HepG2 (cell line): ENCODE measurements at regions not wholly inside any gene's neighbourhood (a gene's known extent, or its start where the extent isn't known, plus 50 kb on each side); places are given as distances from the start of the nearest gene placed in this dataset.

Experiments used
- ATAC-seq: fragments of 200-7000 bp; cut with Tn5 transposase; 3 replicates; pipeline ENCODE4 v1.9.1; 2020; ENCODE audit warnings: mild to moderate bottlenecking, moderate library complexity
- BruUV-seq: library from RNA; stranded (reverse); fragments of 400-500 nt; replicated peaks from 2 replicates; lab custom pipeline; 2021; lab: Mats Ljungman, UMichigan
- CTCF ChIA-PET: fragments of 300-600 bp; formaldehyde crosslinking; extraction: SDS; loops from one replicate; lab custom pipeline; 2021; ENCODE audit warnings: low total read pairs, inconsistent platforms, low intra/inter-chr PET ratio; lab: Yijun Ruan, JAX
- POLR2A ChIA-PET: fragments of 350-600 bp; sonication (Branson Sonifier 250); formaldehyde crosslinking; loops from one replicate; lab custom pipeline; 2020; ENCODE audit warnings: antibody characterized with exemption, inconsistent platforms; lab: Yijun Ruan, JAX
- DNase-seq: peaks from one replicate; pipeline ENCODE4 v3.0.0-alpha.2; 2015; ENCODE audit warnings: low spot score
- FAIRE-seq: peaks from 3 replicates; lab custom pipeline; 2011; peaks lifted over from hg19 to GRCh38; lab: Jason Lieb, UNC
- H2AFZ ChIP-seq: one replicate; pipeline ENCODE4 v1.6.1; 2011; ENCODE audit warnings: low read length, inconsistent platforms
- H3K27ac ChIP-seq: fragments of 300-600 bp; 3 replicates; pipeline ENCODE4 v1.8.0; 2011; ENCODE audit warnings: mixed run types, mild to moderate bottlenecking, mixed read lengths, low read length, inconsistent platforms; ENCODE audit not compliant: insufficient read depth; ENCODE audit errors: extremely low read length
- H3K27me3 ChIP-seq, 2 experiments: fragments of 200-600 bp in 1 of 2; 2 replicates in 1 of 2; 3 replicates in 1 of 2; pipeline versions ENCODE4 v1.6.0 to v1.8.0; 2011; ENCODE audit warnings: low read length in 2 of 2, mild to moderate bottlenecking in 2 of 2, moderate library complexity in 2 of 2, inconsistent platforms in 1 of 2; ENCODE audit not compliant: insufficient read depth in 2 of 2, control insufficient read depth in 1 of 2
- H3K36me3 ChIP-seq, 2 experiments: fragments of 200-600 bp in 1 of 2; replicated peaks in 1 of 2; 2 replicates in 1 of 2; 3 replicates in 1 of 2; pipeline versions ENCODE4 v1.5.1 to v1.8.0; 2011; ENCODE audit warnings: low read length in 2 of 2, inconsistent platforms in 1 of 2; ENCODE audit not compliant: insufficient read depth in 2 of 2, control insufficient read depth in 1 of 2
- H3K4me1 ChIP-seq: 2 replicates; pipeline ENCODE4 v1.5.1; 2012; ENCODE audit warnings: low read length, inconsistent platforms; ENCODE audit not compliant: insufficient read depth
- H3K4me2 ChIP-seq: 2 replicates; pipeline ENCODE4 v1.6.0; 2011; ENCODE audit warnings: low read depth, low read length, inconsistent platforms
- H3K4me3 ChIP-seq, 3 experiments: fragments of 200-600 bp in 1 of 3; sonication (generic), shearing (Covaris generic) in 1 of 3; replicated peaks in 1 of 3; 2 replicates each; pipeline ENCODE4 v1.5.1; 2011 to 2016; ENCODE audit warnings: low read length in 3 of 3, inconsistent platforms in 2 of 3, low read depth in 2 of 3, mild to moderate bottlenecking in 2 of 3, control low read depth in 1 of 3, mixed read lengths in 1 of 3; ENCODE audit not compliant: insufficient read depth in 1 of 3
- H3K79me2 ChIP-seq: one replicate; pipeline ENCODE4 v1.6.1; 2011; ENCODE audit warnings: low read length, inconsistent platforms; ENCODE audit not compliant: insufficient read depth
- H3K9ac ChIP-seq: 2 replicates; pipeline ENCODE4 v1.6.0; 2011; ENCODE audit warnings: mild to moderate bottlenecking, low read depth, low read length, inconsistent platforms; ENCODE audit not compliant: insufficient read depth
- H3K9me3 ChIP-seq: 2 replicates; pipeline ENCODE4 v1.5.1; 2012; ENCODE audit warnings: mild to moderate bottlenecking, low read length
- H4K20me1 ChIP-seq: 2 replicates; pipeline ENCODE4 v1.6.0; 2011; ENCODE audit warnings: inconsistent platforms, mild to moderate bottlenecking, low read length, moderate library complexity; ENCODE audit not compliant: insufficient read depth
- CAMTA2 ChIP-seq: sonication (generic); formaldehyde crosslinking; IDR thresholded peaks from 2 replicates; pipeline ENCODE4 v1.4.0; 2020; ENCODE audit warnings: mild to moderate bottlenecking, missing genetic modification reagents, borderline replicate concordance
- EHMT2 ChIP-seq: fragments of 200-600 bp; sonication (generic); IDR thresholded peaks from 2 replicates; pipeline ENCODE4 v1.7.0; 2017; ENCODE audit warnings: antibody characterized with exemption, low read depth, low read length, borderline replicate concordance
- ETV6 ChIP-seq: sonication (generic); formaldehyde crosslinking; conservative IDR thresholded peaks from 2 replicates; pipeline ENCODE4 v1.4.0; 2020; ENCODE audit warnings: missing genetic modification reagents
- HCFC1 ChIP-seq: fragments of 150-350 bp; IDR thresholded peaks from 2 replicates; pipeline ENCODE4 v1.6.1; 2014; ENCODE audit warnings: low read depth, low read length
- MAFK ChIP-seq, 2 experiments: IDR thresholded peaks in 1 of 2; conservative IDR thresholded peaks in 1 of 2; 2 replicates each; pipeline ENCODE4 v1.6.1; 2011; ENCODE audit warnings: improper control_type of control experiment in 2 of 2, low read length in 2 of 2
- MBNL3 ChIP-seq: fragments of 250-450 bp; sonication (Bioruptor Pico); conservative IDR thresholded peaks from 2 replicates; pipeline ENCODE4 v1.8.0; 2022; ENCODE audit warnings: mild to moderate bottlenecking, inconsistent platforms
- MEIS2 ChIP-seq: sonication (generic); formaldehyde crosslinking; IDR thresholded peaks from 2 replicates; pipeline ENCODE4 v1.9.0; 2021; ENCODE audit warnings: mild to moderate bottlenecking, missing genetic modification reagents
- NCOA1 ChIP-seq: sonication (generic); formaldehyde crosslinking; IDR thresholded peaks from 2 replicates; pipeline ENCODE4 v1.9.0; 2021; ENCODE audit warnings: missing genetic modification reagents
- NFATC3 ChIP-seq: sonication (generic); formaldehyde crosslinking; IDR thresholded peaks from 2 replicates; pipeline ENCODE4 v1.5.1; 2020; ENCODE audit warnings: mild to moderate bottlenecking, missing genetic modification reagents
- SSRP1 ChIP-seq: IDR thresholded peaks from 2 replicates; pipeline ENCODE4 v1.6.1; 2016; ENCODE audit warnings: control low read depth
- TCF12 ChIP-seq, 2 experiments: fragments of 450-650 bp in 1 of 2; sonication (generic) in 1 of 2; formaldehyde crosslinking in 1 of 2; IDR thresholded peaks; 2 replicates each; pipeline versions ENCODE4 v1.6.1 to v1.8.0; 2017 to 2022; ENCODE audit warnings: antibody characterized with exemption in 1 of 2, mild to moderate bottlenecking in 1 of 2, missing genetic modification reagents in 1 of 2, moderate library complexity in 1 of 2
- ZBTB1 ChIP-seq: sonication (generic); formaldehyde crosslinking; IDR thresholded peaks from 2 replicates; pipeline ENCODE4 v1.4.0; 2020; ENCODE audit warnings: missing genetic modification reagents, borderline replicate concordance
- ZNF431 ChIP-seq: sonication (generic); formaldehyde crosslinking; IDR thresholded peaks from 2 replicates; pipeline ENCODE4 v1.9.0; 2022; ENCODE audit warnings: missing genetic modification reagents, low read depth, mild to moderate bottlenecking, borderline replicate concordance
- ZNF792 ChIP-seq: IDR thresholded peaks from 2 replicates; pipeline ENCODE4 v1.6.1; 2016
- WGBS: methylation state at CpG from one replicate; pipeline ENCODE4 v1.1.6; 2017; ENCODE audit warnings: low lambda C conversion rate; 5-methylcytosine and 5-hydroxymethylcytosine counted together
- in situ Hi-C: cut with HindIII; loops from 2 replicates; pipeline ENCODE4 v1.10.0; 2017; ENCODE audit warnings: low pct_unique_long_range_greater_than_20kb; ENCODE audit not compliant: extremely low pct_ligation_motif_present
- intact Hi-C: fragments of 100-400 bp; cut with micrococcal nuclease; formaldehyde crosslinking; loops from one replicate; pipeline ENCODE4 v1.10.0; 2022; ENCODE audit not compliant: unreplicated experiment
- TF ChIP-seq, protein P1 (sequence below): sonication (generic); formaldehyde crosslinking; IDR thresholded peaks from 2 replicates; pipeline ENCODE4 v1.4.0; 2020; ENCODE audit warnings: missing genetic modification reagents; ENCODE audit errors: not compliant biosample characterization
- TF ChIP-seq, protein P2 (sequence below): sonication (generic); formaldehyde crosslinking; IDR thresholded peaks from 2 replicates; pipeline ENCODE4 v1.5.0; 2020; ENCODE audit warnings: mild to moderate bottlenecking, missing genetic modification reagents

DNA sequence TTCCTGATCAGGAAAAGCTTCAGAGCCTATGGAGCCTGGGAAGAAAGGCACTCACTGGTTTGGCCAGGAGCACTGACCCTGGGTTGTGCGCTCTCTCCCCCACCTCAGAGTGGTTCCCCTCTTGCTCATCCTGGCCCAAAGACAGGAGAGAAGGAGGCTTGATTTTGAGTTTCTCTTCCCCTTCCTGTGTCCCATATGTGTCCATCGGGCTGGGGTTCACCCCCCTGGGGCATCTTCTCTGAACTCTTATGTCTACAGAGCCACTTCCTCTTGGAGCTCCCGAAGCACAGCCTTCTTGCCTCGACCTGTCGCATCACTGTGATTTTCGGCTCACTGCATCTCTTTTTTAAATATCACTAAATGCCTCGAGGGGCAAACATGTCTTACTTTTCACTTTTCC, 692.3 kb downstream of the RNF144A start:
- FAIRE-seq = no peak
- Histone ChIP-seq H3K4me1 (no peaks in the 10 kb centered on the region), H3K79me2 (no peaks in the 10 kb centered on the region), H3K36me3 (no peaks in the 10 kb centered on the region), H4K20me1 (no peaks in the 10 kb centered on the region), H3K9me3 (no peaks in the 10 kb centered on the region), H3K27me3 (no peaks in the 10 kb centered on the region), H3K9ac (no peak overlapping the region), H3K4me2 (no peak overlapping the region), H3K27ac (no peak overlapping the region), H2AFZ (no peak overlapping the region), H3K4me3 (no peak overlapping the region)
- WGBS = 23% methylated on average over 7 of the region's 7 CpGs
- ChIA-PET POLR2A (no interaction called here), CTCF (no interaction called here)
- ATAC-seq = no peak
- in situ Hi-C loops = no loop called here
- no peak for TF ChIP-seq SSRP1
- DNase-seq = no peak
- intact Hi-C loops = no loop called here
- BruUV-seq = no TSS peak

DNA sequence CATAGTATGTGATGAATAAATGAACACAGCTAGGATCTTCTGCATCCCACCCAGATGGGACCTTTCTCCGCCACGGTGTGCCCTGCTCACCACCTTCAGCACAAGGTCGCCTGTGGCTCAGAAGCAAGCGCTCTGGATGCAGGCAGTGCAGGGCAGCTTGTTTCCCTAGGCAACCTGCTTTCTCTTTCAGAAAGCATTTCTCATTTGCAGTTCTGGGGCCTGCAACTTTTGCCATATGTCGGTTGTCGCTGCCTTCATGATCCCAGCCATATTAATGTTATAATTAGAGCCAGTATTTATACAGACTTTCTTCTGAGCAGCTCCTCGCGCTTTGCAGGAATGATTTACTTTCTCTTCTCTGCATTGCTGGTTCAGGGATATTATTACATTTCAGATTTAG, 692.8 kb downstream of the RNF144A start:
- Histone ChIP-seq H3K9ac (no peak overlapping the region), H3K27me3 (no peaks in the 10 kb centered on the region), H3K4me2 (no peak overlapping the region), H3K79me2 (no peaks in the 10 kb centered on the region), H4K20me1 (no peaks in the 10 kb centered on the region), H3K27ac (no peak overlapping the region), H3K36me3 (no peaks in the 10 kb centered on the region), H2AFZ (no peak overlapping the region), H3K9me3 (no peaks in the 10 kb centered on the region), H3K4me3 (no peak overlapping the region), H3K4me1 (no peaks in the 10 kb centered on the region)
- ChIA-PET POLR2A (no interaction called here), CTCF (no interaction called here)
- in situ Hi-C loops (no loop called here), intact Hi-C loops (no loop called here)
- BruUV-seq = no TSS peak
- FAIRE-seq = no peak
- no peak for DNase-seq
- 56% methylated on average over 8 of the region's 8 CpGs for WGBS
- no peak for ATAC-seq
- TF ChIP-seq, protein P1, sequence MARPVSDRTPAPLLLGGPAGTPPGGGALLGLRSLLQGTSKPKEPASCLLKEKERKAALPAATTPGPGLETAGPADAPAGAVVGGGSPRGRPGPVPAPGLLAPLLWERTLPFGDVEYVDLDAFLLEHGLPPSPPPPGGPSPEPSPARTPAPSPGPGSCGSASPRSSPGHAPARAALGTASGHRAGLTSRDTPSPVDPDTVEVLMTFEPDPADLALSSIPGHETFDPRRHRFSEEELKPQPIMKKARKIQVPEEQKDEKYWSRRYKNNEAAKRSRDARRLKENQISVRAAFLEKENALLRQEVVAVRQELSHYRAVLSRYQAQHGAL (CRISPR knock-in tag) = no peak
- TF ChIP-seq ZBTB1 = no peak
- no peak for TF ChIP-seq CAMTA2 (CRISPR knock-in tag)
- TF ChIP-seq ETV6 = no peak
- no peak for TF ChIP-seq NCOA1
- TF ChIP-seq TCF12 (IDR thresholded peaks at IDR 0.05) = no peak
- TF ChIP-seq TCF12 (CRISPR knock-in tag; IDR thresholded peaks at IDR 0.05) = no peak
- TF ChIP-seq HCFC1 = no peak
- TF ChIP-seq MBNL3 (CRISPR knock-in tag) = no peak
- no peak for TF ChIP-seq MAFK (conservative IDR thresholded peaks at IDR 0.05 in 1 of 2, IDR thresholded peaks at IDR 0.05 in 1 of 2; ENCODE audit: low read length in 2 of 2)
- no peak for TF ChIP-seq ZNF792 (CRISPR knock-in tag)
- no peak for TF ChIP-seq MEIS2 (CRISPR knock-in tag)
- TF ChIP-seq EHMT2 = no peak
- TF ChIP-seq ZNF431 (CRISPR knock-in tag) = no peak
- TF ChIP-seq NFATC3 (CRISPR knock-in tag) = no peak
- TF ChIP-seq, protein P2, sequence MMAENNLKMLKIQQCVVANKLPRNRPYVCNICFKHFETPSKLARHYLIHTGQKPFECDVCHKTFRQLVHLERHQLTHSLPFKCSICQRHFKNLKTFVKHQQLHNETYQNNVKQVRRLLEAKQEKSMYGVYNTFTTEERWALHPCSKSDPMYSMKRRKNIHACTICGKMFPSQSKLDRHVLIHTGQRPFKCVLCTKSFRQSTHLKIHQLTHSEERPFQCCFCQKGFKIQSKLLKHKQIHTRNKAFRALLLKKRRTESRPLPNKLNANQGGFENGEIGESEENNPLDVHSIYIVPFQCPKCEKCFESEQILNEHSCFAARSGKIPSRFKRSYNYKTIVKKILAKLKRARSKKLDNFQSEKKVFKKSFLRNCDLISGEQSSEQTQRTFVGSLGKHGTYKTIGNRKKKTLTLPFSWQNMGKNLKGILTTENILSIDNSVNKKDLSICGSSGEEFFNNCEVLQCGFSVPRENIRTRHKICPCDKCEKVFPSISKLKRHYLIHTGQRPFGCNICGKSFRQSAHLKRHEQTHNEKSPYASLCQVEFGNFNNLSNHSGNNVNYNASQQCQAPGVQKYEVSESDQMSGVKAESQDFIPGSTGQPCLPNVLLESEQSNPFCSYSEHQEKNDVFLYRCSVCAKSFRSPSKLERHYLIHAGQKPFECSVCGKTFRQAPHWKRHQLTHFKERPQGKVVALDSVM (CRISPR knock-in tag) = no peak
